ENCODE measurements at regions not wholly inside any gene's neighbourhood (a gene's known extent, or its start where the extent isn't known, plus 50 kb on each side); places are given as distances from the start of the nearest gene placed in this dataset.

DNA sequence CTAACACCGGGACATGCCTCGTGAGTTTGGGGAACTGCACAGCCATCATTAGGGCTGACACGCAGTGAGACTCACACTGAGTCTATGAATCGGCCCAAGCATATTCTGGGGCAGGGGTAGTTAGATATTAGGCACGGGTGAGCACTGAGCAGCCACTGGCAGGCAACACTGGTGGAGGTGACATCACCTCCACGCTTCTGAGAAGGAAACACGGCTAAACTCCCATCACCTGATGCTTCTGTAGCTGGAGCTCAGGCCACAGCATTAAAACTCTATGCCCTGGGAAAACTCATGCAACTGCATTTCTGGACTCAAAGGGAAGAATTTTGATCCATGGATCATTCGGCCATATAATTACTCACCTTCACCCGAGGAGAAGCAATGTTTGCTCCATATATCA, 100.8 kb upstream of the OTUD4 start:
- TF ChIP-seq, protein P1, sequence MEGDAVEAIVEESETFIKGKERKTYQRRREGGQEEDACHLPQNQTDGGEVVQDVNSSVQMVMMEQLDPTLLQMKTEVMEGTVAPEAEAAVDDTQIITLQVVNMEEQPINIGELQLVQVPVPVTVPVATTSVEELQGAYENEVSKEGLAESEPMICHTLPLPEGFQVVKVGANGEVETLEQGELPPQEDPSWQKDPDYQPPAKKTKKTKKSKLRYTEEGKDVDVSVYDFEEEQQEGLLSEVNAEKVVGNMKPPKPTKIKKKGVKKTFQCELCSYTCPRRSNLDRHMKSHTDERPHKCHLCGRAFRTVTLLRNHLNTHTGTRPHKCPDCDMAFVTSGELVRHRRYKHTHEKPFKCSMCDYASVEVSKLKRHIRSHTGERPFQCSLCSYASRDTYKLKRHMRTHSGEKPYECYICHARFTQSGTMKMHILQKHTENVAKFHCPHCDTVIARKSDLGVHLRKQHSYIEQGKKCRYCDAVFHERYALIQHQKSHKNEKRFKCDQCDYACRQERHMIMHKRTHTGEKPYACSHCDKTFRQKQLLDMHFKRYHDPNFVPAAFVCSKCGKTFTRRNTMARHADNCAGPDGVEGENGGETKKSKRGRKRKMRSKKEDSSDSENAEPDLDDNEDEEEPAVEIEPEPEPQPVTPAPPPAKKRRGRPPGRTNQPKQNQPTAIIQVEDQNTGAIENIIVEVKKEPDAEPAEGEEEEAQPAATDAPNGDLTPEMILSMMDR (IDR thresholded peaks at IDR 0.05), result no peak
- TF ChIP-seq POLR2A (IDR thresholded peaks at IDR 0.05), result no peak

All from body of pancreas (tissue), 4 donors.